ENCODE measurements at regions not wholly inside any gene's neighbourhood (a gene's known extent, or its start where the extent isn't known, plus 50 kb on each side); places are given as distances from the start of the nearest gene placed in this dataset.

- intact Hi-C loops (cut with DNase I), result no loop called here
- H3K9me3 ChIP-seq, result peaks cover 0 to 3% of the 10 kb centered on the region in 2 donors
- H3K4me3 ChIP-seq, result no peak overlapping the region
- H3K36me3 ChIP-seq, result no peaks in the 10 kb centered on the region
- H3K27me3 ChIP-seq, result no peaks in the 10 kb centered on the region
- H3K27ac ChIP-seq, result no peak overlapping the region
- H3K4me1 ChIP-seq, result no peaks in the 10 kb centered on the region
- no peak for DNase-seq (ENCODE audit: low spot score in 2 of 2)
- TF ChIP-seq CTCF (IDR thresholded peaks at IDR 0.05), result no peak
Observed at GRCh38 chr10:130921911-130922440, 389.5 kb downstream of the TCERG1L start.

GRCh38 chr10:130923596-130923995 lies 387.9 kb downstream of the TCERG1L start:
- Histone ChIP-seq H3K4me1 (no peaks in the 10 kb centered on the region), H3K27me3 (no peaks in the 10 kb centered on the region), H3K27ac (no peak overlapping the region), H3K36me3 (no peaks in the 10 kb centered on the region), H3K9me3 (peaks cover 0 to 3% of the 10 kb centered on the region in 2 donors), H3K4me3 (no peak overlapping the region)
- no peak for DNase-seq (ENCODE audit: low spot score in 2 of 2)
- no peak for TF ChIP-seq CTCF (IDR thresholded peaks at IDR 0.05)
- intact Hi-C loops (cut with DNase I), result no loop called here

- Histone ChIP-seq H3K4me3 (no peak overlapping the region), H3K36me3 (no peaks in the 10 kb centered on the region), H3K27ac (no peak overlapping the region), H3K4me1 (no peaks in the 10 kb centered on the region), H3K27me3 (no peaks in the 10 kb centered on the region), H3K9me3 (no peaks in the 10 kb centered on the region)
- TF ChIP-seq CTCF (IDR thresholded peaks at IDR 0.05), result no peak
- DNase-seq (ENCODE audit: low spot score in 2 of 2), result no peak
- intact Hi-C loops (cut with DNase I), result no loop called here
Observed at GRCh38 chr10:130924138-130924819, 387.2 kb downstream of the TCERG1L start.

- Histone ChIP-seq H3K4me1 (no peaks in the 10 kb centered on the region), H3K27ac (no peak overlapping the region), H3K4me3 (no peak overlapping the region), H3K27me3 (no peaks in the 10 kb centered on the region), H3K36me3 (no peaks in the 10 kb centered on the region), H3K9me3 (no peaks in the 10 kb centered on the region)
- no peak for DNase-seq (ENCODE audit: low spot score in 2 of 2)
- intact Hi-C loops (cut with DNase I), result no loop called here
- TF ChIP-seq CTCF (IDR thresholded peaks at IDR 0.05), result no peak
Observed at GRCh38 chr10:130926442-130926841, 385.1 kb downstream of the TCERG1L start.

- Histone ChIP-seq H3K4me3 (no peak overlapping the region), H3K27me3 (no peaks in the 10 kb centered on the region), H3K4me1 (no peaks in the 10 kb centered on the region), H3K36me3 (no peaks in the 10 kb centered on the region), H3K27ac (no peak overlapping the region), H3K9me3 (no peaks in the 10 kb centered on the region)
- DNase-seq (ENCODE audit: low spot score in 2 of 2), result no peak
- intact Hi-C loops (cut with DNase I), result no loop called here
- TF ChIP-seq CTCF (IDR thresholded peaks at IDR 0.05), result no peak
Observed at GRCh38 chr10:130927157-130927556, 384.4 kb downstream of the TCERG1L start.

Data from ascending aorta (tissue), 2 donors.